ENCODE measurements at regions not wholly inside any gene's neighbourhood (a gene's known extent, or its start where the extent isn't known, plus 50 kb on each side); places are given as distances from the start of the nearest gene placed in this dataset.

GRCh38 chr2:5433855-5434254 lies 258.3 kb upstream of the SOX11 start:
- no peak for DNase-seq (ENCODE audit: unreplicated experiment)
- H3K36me3 Mint-ChIP-seq (ENCODE audit: insufficient read depth, unreplicated experiment): no peaks in the 10 kb centered on the region
- BruUV-seq (replicated peaks): no TSS peak
- CTCF ChIA-PET: no interaction called here
- POLR2A ChIA-PET: no interaction called here
- no peak overlapping the region for H3K27ac Mint-ChIP-seq (ENCODE audit: low read depth, unreplicated experiment)
- no peaks in the 10 kb centered on the region for H3K9me3 Mint-ChIP-seq (ENCODE audit: unreplicated experiment)
- intact Hi-C loops (cut with micrococcal nuclease): no loop called here
- H3K27me3 Mint-ChIP-seq (ENCODE audit: insufficient read depth, unreplicated experiment): no peaks in the 10 kb centered on the region
- no peaks in the 10 kb centered on the region for H3K4me1 Mint-ChIP-seq (ENCODE audit: insufficient read depth, unreplicated experiment)
- H3K4me3 Mint-ChIP-seq (ENCODE audit: unreplicated experiment): no peak overlapping the region
- TF ChIP-seq, protein P1, sequence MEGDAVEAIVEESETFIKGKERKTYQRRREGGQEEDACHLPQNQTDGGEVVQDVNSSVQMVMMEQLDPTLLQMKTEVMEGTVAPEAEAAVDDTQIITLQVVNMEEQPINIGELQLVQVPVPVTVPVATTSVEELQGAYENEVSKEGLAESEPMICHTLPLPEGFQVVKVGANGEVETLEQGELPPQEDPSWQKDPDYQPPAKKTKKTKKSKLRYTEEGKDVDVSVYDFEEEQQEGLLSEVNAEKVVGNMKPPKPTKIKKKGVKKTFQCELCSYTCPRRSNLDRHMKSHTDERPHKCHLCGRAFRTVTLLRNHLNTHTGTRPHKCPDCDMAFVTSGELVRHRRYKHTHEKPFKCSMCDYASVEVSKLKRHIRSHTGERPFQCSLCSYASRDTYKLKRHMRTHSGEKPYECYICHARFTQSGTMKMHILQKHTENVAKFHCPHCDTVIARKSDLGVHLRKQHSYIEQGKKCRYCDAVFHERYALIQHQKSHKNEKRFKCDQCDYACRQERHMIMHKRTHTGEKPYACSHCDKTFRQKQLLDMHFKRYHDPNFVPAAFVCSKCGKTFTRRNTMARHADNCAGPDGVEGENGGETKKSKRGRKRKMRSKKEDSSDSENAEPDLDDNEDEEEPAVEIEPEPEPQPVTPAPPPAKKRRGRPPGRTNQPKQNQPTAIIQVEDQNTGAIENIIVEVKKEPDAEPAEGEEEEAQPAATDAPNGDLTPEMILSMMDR (IDR thresholded peaks at IDR 0.05; ENCODE audit: unreplicated experiment): no peak

GRCh38 chr2:5437375-5437774 lies 254.8 kb upstream of the SOX11 start:
- POLR2A ChIA-PET: no interaction called here
- TF ChIP-seq, protein P1 (IDR thresholded peaks at IDR 0.05; ENCODE audit: unreplicated experiment): no peak
- CTCF ChIA-PET: no interaction called here
- intact Hi-C loops (cut with micrococcal nuclease): no loop called here
- Mint-ChIP-seq H3K36me3 (ENCODE audit: insufficient read depth, unreplicated experiment) (no peaks in the 10 kb centered on the region), H3K9me3 (ENCODE audit: unreplicated experiment) (no peaks in the 10 kb centered on the region), H3K27me3 (ENCODE audit: insufficient read depth, unreplicated experiment) (no peaks in the 10 kb centered on the region), H3K27ac (ENCODE audit: low read depth, unreplicated experiment) (no peak overlapping the region), H3K4me3 (ENCODE audit: unreplicated experiment) (no peak overlapping the region), H3K4me1 (ENCODE audit: insufficient read depth, unreplicated experiment) (no peaks in the 10 kb centered on the region)
- DNase-seq (ENCODE audit: unreplicated experiment): no peak
- no TSS peak for BruUV-seq (replicated peaks)

GRCh38 chr2:5440174-5440573 lies 252.0 kb upstream of the SOX11 start:
- no peaks in the 10 kb centered on the region for H3K9me3 Mint-ChIP-seq (ENCODE audit: unreplicated experiment)
- BruUV-seq (replicated peaks): no TSS peak
- TF ChIP-seq, protein P1 (IDR thresholded peaks at IDR 0.05; ENCODE audit: unreplicated experiment): no peak
- H3K27ac Mint-ChIP-seq (ENCODE audit: low read depth, unreplicated experiment): no peak overlapping the region
- DNase-seq (ENCODE audit: unreplicated experiment): no peak
- intact Hi-C loops (cut with micrococcal nuclease): no loop called here
- H3K4me1 Mint-ChIP-seq (ENCODE audit: insufficient read depth, unreplicated experiment): no peaks in the 10 kb centered on the region
- no peaks in the 10 kb centered on the region for H3K36me3 Mint-ChIP-seq (ENCODE audit: insufficient read depth, unreplicated experiment)
- CTCF ChIA-PET: no interaction called here
- POLR2A ChIA-PET: no interaction called here
- H3K4me3 Mint-ChIP-seq (ENCODE audit: unreplicated experiment): no peak overlapping the region
- no peaks in the 10 kb centered on the region for H3K27me3 Mint-ChIP-seq (ENCODE audit: insufficient read depth, unreplicated experiment)

DNA sequence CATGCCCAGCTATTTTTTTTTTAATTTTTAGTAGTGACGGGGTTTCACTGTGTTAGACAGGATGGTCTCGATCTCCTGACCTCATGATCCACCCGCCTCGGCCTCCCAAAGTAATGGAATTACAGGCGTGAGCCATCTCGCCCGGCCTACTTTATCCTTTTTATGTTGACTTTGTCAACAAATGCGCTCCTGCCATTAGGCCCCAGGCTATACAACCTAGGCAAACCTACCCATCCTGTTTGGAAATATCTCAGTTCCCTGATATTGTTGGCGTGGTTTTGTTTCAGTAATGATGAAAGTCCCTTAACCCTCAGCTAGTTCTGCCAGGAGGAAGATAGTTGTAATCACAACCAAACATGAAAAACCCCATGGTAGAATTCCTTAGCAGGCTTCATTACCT lies 249.4 kb upstream of the SOX11 start:
- Mint-ChIP-seq H3K27me3 (ENCODE audit: insufficient read depth, unreplicated experiment) (no peaks in the 10 kb centered on the region), H3K9me3 (ENCODE audit: unreplicated experiment) (no peaks in the 10 kb centered on the region), H3K27ac (ENCODE audit: low read depth, unreplicated experiment) (no peak overlapping the region), H3K4me1 (ENCODE audit: insufficient read depth, unreplicated experiment) (no peaks in the 10 kb centered on the region), H3K4me3 (ENCODE audit: unreplicated experiment) (no peak overlapping the region), H3K36me3 (ENCODE audit: insufficient read depth, unreplicated experiment) (no peaks in the 10 kb centered on the region)
- no peak for DNase-seq (ENCODE audit: unreplicated experiment)
- TF ChIP-seq, protein P1 (IDR thresholded peaks at IDR 0.05; ENCODE audit: unreplicated experiment): no peak
- intact Hi-C loops (cut with micrococcal nuclease): no loop called here
- ChIA-PET CTCF (no interaction called here), POLR2A (no interaction called here)
- BruUV-seq (replicated peaks): no TSS peak
